Psoas muscle (tissue), 7 donors: ENCODE measurements at regions not wholly inside any gene's neighbourhood (a gene's known extent, or its start where the extent isn't known, plus 50 kb on each side); places are given as distances from the start of the nearest gene placed in this dataset.
"Not testable (repeated sequence)": the region's sequence is repeated elsewhere in the genome, so short reads cannot be mapped to it uniquely, and the experiment has no call there.

Source experiments
- ATAC-seq, 4 donors: fragments of 200-7000 bp; cut with Tn5 transposase; one replicate each; pipeline ENCODE4 v1.9.1; 2020; ENCODE audit warnings: moderate library complexity in 3 of 4, mild to moderate bottlenecking in 2 of 4
- DNase-seq, 2 donors: peaks; one replicate each; pipeline ENCODE4 v3.0.0-alpha.2; 2020
- H3K27ac ChIP-seq: fragments of 200-600 bp; one replicate; pipeline ENCODE4 v1.8.0; 2022
- H3K27me3 ChIP-seq, 3 donors: fragments of 200-600 bp in 1 of 3; one replicate each; pipeline versions ENCODE4 v1.6.1 to v1.8.0; 2013 to 2022; ENCODE audit warnings: low read length in 2 of 3, mild to moderate bottlenecking in 2 of 3, moderate library complexity in 1 of 3; ENCODE audit not compliant: insufficient read depth in 3 of 3
- H3K36me3 ChIP-seq, 2 donors: fragments of 200-600 bp in 1 of 2; one replicate each; pipeline versions ENCODE4 v1.6.1 to v1.8.0; 2013 to 2022; ENCODE audit warnings: low read depth in 1 of 2, mild to moderate bottlenecking in 1 of 2, moderate library complexity in 1 of 2; ENCODE audit not compliant: insufficient read depth in 1 of 2
- H3K4me1 ChIP-seq: fragments of 200-600 bp; one replicate; pipeline ENCODE4 v1.8.0; 2022
- H3K4me3 ChIP-seq: fragments of 200-600 bp; one replicate; pipeline ENCODE4 v1.8.0; 2022; ENCODE audit warnings: mild to moderate bottlenecking
- H3K9me3 ChIP-seq: fragments of 200-600 bp; one replicate; pipeline ENCODE4 v1.8.0; 2022
- CTCF ChIP-seq: fragments of 200-600 bp; IDR thresholded peaks from one replicate; pipeline ENCODE4 v1.8.0; 2022; ENCODE audit warnings: antibody characterized with exemption
- WGBS, 3 donors: extraction: QIAGEN DNeasy Blood & Tissue Kit; methylation state at CpG; one replicate each; pipeline versions ENCODE4 v1.1.6 to v1.1.7; 2013; 5-methylcytosine and 5-hydroxymethylcytosine counted together
- intact Hi-C, 2 donors: fragments of 100-400 bp; cut with DNase I; formaldehyde crosslinking; loops; one replicate each; pipeline versions ENCODE4 v1.11.0 to v1.14.2; 2022
- donor health status: healthy with polysubstance abuse.
- donor health status: DM: no; HTN: no; CAD: no; lungs with moderate emphysema.
- donor health status: Bipolar disorder and iron deficiency.
- donor health status: healthy.
- donor health status: DM: yes; HTN: yes; CAD: no.
- donor health status: DM: no; HTN: no; CAD: no.
- donor health status: DM: yes; HTN: yes; CAD: no.

GRCh38 chr9:96056226-96056625 lies 180.7 kb downstream of the ERCC6L2 start:
- no peaks in the 10 kb centered on the region for H3K27me3 ChIP-seq
- H3K4me3 ChIP-seq: no peak overlapping the region
- H3K9me3 ChIP-seq: no peaks in the 10 kb centered on the region
- DNase-seq: no peak
- no peak overlapping the region for H3K27ac ChIP-seq
- H3K36me3 ChIP-seq: no peaks in the 10 kb centered on the region
- TF ChIP-seq CTCF: no peak
- no peaks in the 10 kb centered on the region for H3K4me1 ChIP-seq
- ATAC-seq: no peak
- 71 to 77% (median 75%) methylated on average over 5 of the region's 5 CpGs for WGBS, 3 donors
- intact Hi-C loops: no loop called here

- H3K27me3 ChIP-seq, H3K9me3 ChIP-seq, DNase-seq, ATAC-seq, H3K4me1 ChIP-seq, H3K27ac ChIP-seq, H3K4me3 ChIP-seq, H3K36me3 ChIP-seq, intact Hi-C loops: not testable (repeated sequence)
- WGBS, 3 donors: 89 to 94% (median 91%) methylated on average over 5 of the region's 5 CpGs
Measured at GRCh38 chr9:96054248-96054647, 178.8 kb downstream of the ERCC6L2 start.

- TF ChIP-seq CTCF: no peak
- ATAC-seq (no peak), DNase-seq (no peak)
- intact Hi-C loops: no loop called here
- Histone ChIP-seq H3K4me1 (no peaks in the 10 kb centered on the region), H3K36me3 (no peaks in the 10 kb centered on the region), H3K4me3 (no peak overlapping the region), H3K9me3 (no peaks in the 10 kb centered on the region), H3K27me3 (no peaks in the 10 kb centered on the region), H3K27ac (no peak overlapping the region)
- 67 to 76% (median 69%) methylated on average over 6 of the region's 6 CpGs for WGBS, 3 donors
Measured at GRCh38 chr9:96052686-96053085, 177.2 kb downstream of the ERCC6L2 start.

- no peak overlapping the region for H3K4me3 ChIP-seq
- intact Hi-C loops: no loop called here
- DNase-seq: no peak
- no peaks in the 10 kb centered on the region for H3K4me1 ChIP-seq
- no peak overlapping the region for H3K27ac ChIP-seq
- TF ChIP-seq CTCF: no peak
- ATAC-seq: no peak
- WGBS, 3 donors: 85 to 96% (median 85%) methylated on average over 6 to 7 of the region's 7 CpGs
- H3K27me3 ChIP-seq: no peaks in the 10 kb centered on the region
- no peaks in the 10 kb centered on the region for H3K36me3 ChIP-seq
- no peaks in the 10 kb centered on the region for H3K9me3 ChIP-seq
Measured at GRCh38 chr9:96051423-96051822, 175.9 kb downstream of the ERCC6L2 start.

- H3K4me1 ChIP-seq: no peaks in the 10 kb centered on the region
- DNase-seq (no peak), ATAC-seq (no peak)
- no peaks in the 10 kb centered on the region for H3K36me3 ChIP-seq
- TF ChIP-seq CTCF: no peak
- 96 to 98% (median 97%) methylated on average over 7 of the region's 7 CpGs for WGBS, 3 donors
- H3K27me3 ChIP-seq: no peaks in the 10 kb centered on the region
- no peaks in the 10 kb centered on the region for H3K9me3 ChIP-seq
- no peak overlapping the region for H3K4me3 ChIP-seq
- no peak overlapping the region for H3K27ac ChIP-seq
- intact Hi-C loops: no loop called here
Measured at GRCh38 chr9:96050861-96051155, 175.3 kb downstream of the ERCC6L2 start.
